K562 (cell line): ENCODE measurements at regions not wholly inside any gene's neighbourhood (a gene's known extent, or its start where the extent isn't known, plus 50 kb on each side); places are given as distances from the start of the nearest gene placed in this dataset.

ENCODE experiments used
- ATAC-seq: fragments of 200-7000 bp; cut with Tn5 transposase; 3 replicates; pipeline ENCODE4 v1.9.1; 2020; ENCODE audit warnings: moderate library complexity
- BruUV-seq: library from RNA; stranded (reverse); fragments of 400-500 nt; replicated peaks from 2 replicates; lab custom pipeline; 2021; lab: Mats Ljungman, UMichigan
- CTCF ChIA-PET: fragments of 300-600 bp; formaldehyde crosslinking; extraction: SDS; loops from one replicate; lab custom pipeline; 2021; ENCODE audit warnings: low intra/inter-chr PET ratio; lab: Yijun Ruan, JAX
- POLR2A ChIA-PET: fragments of 300-600, 350-650 bp; sonication (Branson Sonifier 250); formaldehyde crosslinking; extraction: SDS; loops from one replicate; lab custom pipeline; 2021; ENCODE audit warnings: antibody characterized with exemption, inconsistent platforms; lab: Yijun Ruan, JAX
- DNase-seq, 4 experiments: peaks; one replicate each; pipeline versions ENCODE4 v3.0.0 to v3.0.0-alpha.2; 2011 to 2018; ENCODE audit warnings: low spot score in 3 of 4, mixed read lengths in 3 of 4; ENCODE audit errors: extremely low read depth in 1 of 4
- FAIRE-seq: peaks from 2 replicates; lab custom pipeline; 2011; peaks lifted over from hg19 to GRCh38; lab: Jason Lieb, UNC
- H2AFZ ChIP-seq: 2 replicates; pipeline ENCODE4 v1.6.0; 2011; ENCODE audit warnings: low read depth, low read length, control low read depth, inconsistent platforms
- H3K27ac ChIP-seq: fragments of 200-600 bp; 3 replicates; pipeline ENCODE4 v1.8.0; 2011; ENCODE audit warnings: low read depth, mild to moderate bottlenecking, control low read depth, inconsistent platforms, low read length, moderate library complexity, mixed read lengths; ENCODE audit errors: extremely low read depth
- H3K27me3 ChIP-seq, 2 experiments: fragments of 300-600 bp in 1 of 2; 2 replicates in 1 of 2; 3 replicates in 1 of 2; pipeline versions ENCODE4 v1.6.0 to v1.8.0; 2011; ENCODE audit warnings: inconsistent platforms in 2 of 2, low read length in 2 of 2, mild to moderate bottlenecking in 1 of 2, mixed read lengths in 1 of 2, moderate library complexity in 1 of 2; ENCODE audit not compliant: control insufficient read depth in 2 of 2, insufficient read depth in 2 of 2
- H3K36me3 ChIP-seq: fragments of 300-600 bp; 3 replicates; pipeline ENCODE4 v1.8.0; 2011; ENCODE audit warnings: mild to moderate bottlenecking, low read length, inconsistent platforms; ENCODE audit not compliant: control insufficient read depth, insufficient read depth
- H3K4me1 ChIP-seq, 2 experiments: fragments of 200-600 bp in 1 of 2; replicated peaks in 1 of 2; 2 replicates in 1 of 2; 3 replicates in 1 of 2; pipeline versions ENCODE4 v1.5.1 to v1.8.0; 2011; ENCODE audit warnings: inconsistent platforms in 2 of 2, low read length in 2 of 2, mild to moderate bottlenecking in 1 of 2, mixed read lengths in 1 of 2, moderate library complexity in 1 of 2; ENCODE audit not compliant: control insufficient read depth in 2 of 2, insufficient read depth in 2 of 2
- H3K4me2 ChIP-seq: 2 replicates; pipeline ENCODE4 v1.6.1; 2011; ENCODE audit warnings: low read length, control low read depth, inconsistent platforms, mixed read lengths; ENCODE audit not compliant: insufficient read depth
- H3K4me3 ChIP-seq: fragments of 200-600 bp; sonication (generic), shearing (Covaris generic); 2 replicates; pipeline ENCODE4 v1.5.1; 2016; ENCODE audit warnings: control low read depth, inconsistent platforms
- H3K79me2 ChIP-seq: fragments of 200-600 bp; 3 replicates; pipeline ENCODE4 v1.8.0; 2011; ENCODE audit warnings: low read length, inconsistent platforms; ENCODE audit not compliant: control insufficient read depth, insufficient read depth
- H3K9ac ChIP-seq, 2 experiments: 2 replicates each; pipeline versions ENCODE4 v1.6.0 to v1.6.1; 2011; ENCODE audit warnings: low read depth in 2 of 2, low read length in 2 of 2, control low read depth in 1 of 2, inconsistent platforms in 1 of 2, mild to moderate bottlenecking in 1 of 2, mixed read lengths in 1 of 2; ENCODE audit not compliant: insufficient read depth in 1 of 2
- H3K9me1 ChIP-seq: one replicate; pipeline ENCODE4 v1.6.0; 2011; ENCODE audit warnings: inconsistent platforms, mild to moderate bottlenecking, low read length, moderate library complexity; ENCODE audit not compliant: control insufficient read depth, insufficient read depth
- H3K9me3 ChIP-seq: replicated peaks from 2 replicates; pipeline ENCODE4 v1.5.1; 2011; ENCODE audit warnings: low read depth, low read length, inconsistent platforms; ENCODE audit not compliant: control insufficient read depth, insufficient read depth
- H4K20me1 ChIP-seq: replicated peaks from 2 replicates; pipeline ENCODE4 v1.6.1; 2011; ENCODE audit warnings: low read length, inconsistent platforms, mixed read lengths; ENCODE audit not compliant: control insufficient read depth, insufficient read depth
- MYC ChIP-seq, 2 experiments: fragments of 250-450 bp in 1 of 2; sonication (Bioruptor Pico) in 1 of 2; IDR thresholded peaks; 2 replicates each; pipeline versions ENCODE4 v1.5.1 to v1.6.1; 2012 to 2021; ENCODE audit warnings: low read depth in 2 of 2, borderline replicate concordance in 1 of 2, improper control_type of control experiment in 1 of 2, low read length in 1 of 2, mild to moderate bottlenecking in 1 of 2, moderate library complexity in 1 of 2
- PHF8 ChIP-seq: fragments of 200-600 bp; sonication (generic); IDR thresholded peaks from 2 replicates; pipeline ENCODE4 v1.6.1; 2012; ENCODE audit warnings: mixed run types, mild to moderate bottlenecking, inconsistent platforms, low read length, moderate library complexity, borderline replicate concordance
- RBM22 ChIP-seq: fragments of 200-400 bp; formaldehyde crosslinking; IDR thresholded peaks from 2 replicates; pipeline ENCODE4 v1.6.1; 2018; ENCODE audit warnings: low read length, low read depth; ENCODE audit not compliant: poor library complexity, severe bottlenecking
- WGBS: fragments of 100-300 bp; shearing (Covaris generic); methylation state at CpG from one replicate; pipeline ENCODE4 v1.1.6; 2016; ENCODE audit warnings: low coverage, mixed read lengths; ENCODE audit not compliant: insufficient coverage; ENCODE audit errors: missing lambda C conversion rate; 5-methylcytosine and 5-hydroxymethylcytosine counted together
- in situ Hi-C: fragments of 300-500 bp; cut with MboI; formaldehyde crosslinking; loops from 4 replicates; pipeline ENCODE4 v1.15.0; 2018; ENCODE audit warnings: inconsistent platforms, mixed read lengths
- intact Hi-C: fragments of 100-400 bp; cut with micrococcal nuclease; formaldehyde crosslinking; loops from 2 replicates; pipeline ENCODE4 v1.14.2; 2022
- TF ChIP-seq, protein P1 (sequence below): fragments of 450-650 bp; formaldehyde crosslinking; IDR thresholded peaks from 2 replicates; pipeline ENCODE4 v1.4.0; 2022; ENCODE audit warnings: missing genetic modification characterization
- TF ChIP-seq, protein P2 (sequence below), 2 experiments: fragments of 450-650 bp in 1 of 2; sonication (generic) in 1 of 2; formaldehyde crosslinking in 1 of 2; IDR thresholded peaks in 1 of 2; conservative IDR thresholded peaks in 1 of 2; 2 replicates each; pipeline versions ENCODE4 v1.6.1 to v1.8.1; 2016 to 2023; ENCODE audit warnings: mild to moderate bottlenecking in 2 of 2, moderate library complexity in 2 of 2, inconsistent platforms in 1 of 2, missing genetic modification reagents in 1 of 2
- TF ChIP-seq, protein P3 (sequence below): fragments of 250-450 bp; sonication (Bioruptor Pico); IDR thresholded peaks from 2 replicates; pipeline ENCODE4 v1.4.0; 2020; ENCODE audit warnings: mild to moderate bottlenecking, moderate library complexity, borderline replicate concordance

DNA sequence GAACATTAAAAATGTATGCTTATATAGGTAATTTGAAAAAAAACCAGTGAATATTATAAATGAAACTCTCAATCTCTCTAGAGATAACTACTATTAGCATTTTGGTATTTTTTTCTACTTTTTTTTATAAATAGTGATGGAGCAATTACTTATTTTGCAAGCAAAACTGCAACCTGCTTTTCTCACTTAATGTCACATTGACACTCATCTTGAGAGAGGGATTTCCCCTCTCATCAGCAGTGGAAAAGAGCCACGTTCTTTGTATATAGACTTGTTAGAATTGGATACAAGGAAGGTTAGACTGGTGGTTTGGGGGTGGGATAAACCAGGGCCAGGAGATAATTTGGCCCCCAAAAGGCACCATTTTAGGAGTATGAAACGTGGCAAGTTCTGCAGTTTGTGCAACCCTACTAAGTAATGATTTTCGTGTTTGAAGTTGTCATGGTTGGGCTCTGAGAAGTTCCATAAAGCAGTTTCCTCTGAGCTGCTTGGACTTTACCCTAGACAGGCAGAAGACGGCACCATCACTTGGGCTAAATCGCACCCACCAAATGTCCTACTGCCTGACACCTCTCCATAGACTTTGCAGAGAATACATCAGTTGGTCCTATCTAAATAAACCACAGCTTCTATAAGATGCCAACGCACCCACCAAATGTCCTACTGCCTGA, 194.0 kb downstream of the ACTR3 start:
- TF ChIP-seq, protein P1, sequence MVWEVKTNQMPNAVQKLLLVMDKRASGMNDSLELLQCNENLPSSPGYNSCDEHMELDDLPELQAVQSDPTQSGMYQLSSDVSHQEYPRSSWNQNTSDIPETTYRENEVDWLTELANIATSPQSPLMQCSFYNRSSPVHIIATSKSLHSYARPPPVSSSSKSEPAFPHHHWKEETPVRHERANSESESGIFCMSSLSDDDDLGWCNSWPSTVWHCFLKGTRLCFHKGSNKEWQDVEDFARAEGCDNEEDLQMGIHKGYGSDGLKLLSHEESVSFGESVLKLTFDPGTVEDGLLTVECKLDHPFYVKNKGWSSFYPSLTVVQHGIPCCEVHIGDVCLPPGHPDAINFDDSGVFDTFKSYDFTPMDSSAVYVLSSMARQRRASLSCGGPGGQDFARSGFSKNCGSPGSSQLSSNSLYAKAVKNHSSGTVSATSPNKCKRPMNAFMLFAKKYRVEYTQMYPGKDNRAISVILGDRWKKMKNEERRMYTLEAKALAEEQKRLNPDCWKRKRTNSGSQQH (CRISPR knock-in tag): no peak
- TF ChIP-seq RBM22 (no peak), PHF8 (no peak), MYC (IDR thresholded peaks at IDR 0.05; ENCODE audit: low read depth, low read length) (no peak), MYC (CRISPR knock-in tag; IDR thresholded peaks at IDR 0.05; ENCODE audit: borderline replicate concordance, low read depth) (no peak)
- TF ChIP-seq, protein P2, sequence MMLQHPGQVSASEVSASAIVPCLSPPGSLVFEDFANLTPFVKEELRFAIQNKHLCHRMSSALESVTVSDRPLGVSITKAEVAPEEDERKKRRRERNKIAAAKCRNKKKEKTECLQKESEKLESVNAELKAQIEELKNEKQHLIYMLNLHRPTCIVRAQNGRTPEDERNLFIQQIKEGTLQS (IDR thresholded peaks at IDR 0.05): no peak
- TF ChIP-seq, protein P2 (CRISPR knock-in tag; conservative IDR thresholded peaks at IDR 0.05): no peak
- TF ChIP-seq, protein P3, sequence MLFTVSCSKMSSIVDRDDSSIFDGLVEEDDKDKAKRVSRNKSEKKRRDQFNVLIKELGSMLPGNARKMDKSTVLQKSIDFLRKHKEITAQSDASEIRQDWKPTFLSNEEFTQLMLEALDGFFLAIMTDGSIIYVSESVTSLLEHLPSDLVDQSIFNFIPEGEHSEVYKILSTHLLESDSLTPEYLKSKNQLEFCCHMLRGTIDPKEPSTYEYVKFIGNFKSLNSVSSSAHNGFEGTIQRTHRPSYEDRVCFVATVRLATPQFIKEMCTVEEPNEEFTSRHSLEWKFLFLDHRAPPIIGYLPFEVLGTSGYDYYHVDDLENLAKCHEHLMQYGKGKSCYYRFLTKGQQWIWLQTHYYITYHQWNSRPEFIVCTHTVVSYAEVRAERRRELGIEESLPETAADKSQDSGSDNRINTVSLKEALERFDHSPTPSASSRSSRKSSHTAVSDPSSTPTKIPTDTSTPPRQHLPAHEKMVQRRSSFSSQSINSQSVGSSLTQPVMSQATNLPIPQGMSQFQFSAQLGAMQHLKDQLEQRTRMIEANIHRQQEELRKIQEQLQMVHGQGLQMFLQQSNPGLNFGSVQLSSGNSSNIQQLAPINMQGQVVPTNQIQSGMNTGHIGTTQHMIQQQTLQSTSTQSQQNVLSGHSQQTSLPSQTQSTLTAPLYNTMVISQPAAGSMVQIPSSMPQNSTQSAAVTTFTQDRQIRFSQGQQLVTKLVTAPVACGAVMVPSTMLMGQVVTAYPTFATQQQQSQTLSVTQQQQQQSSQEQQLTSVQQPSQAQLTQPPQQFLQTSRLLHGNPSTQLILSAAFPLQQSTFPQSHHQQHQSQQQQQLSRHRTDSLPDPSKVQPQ (CRISPR knock-in tag): no peak
- POLR2A ChIA-PET: no interaction called here

More for the DNA sequence above, 194.0 kb downstream of the ACTR3 start:
- Histone ChIP-seq H3K9me3 (no peaks in the 10 kb centered on the region), H3K27ac (no peak overlapping the region), H3K27me3 (no peaks in the 10 kb centered on the region), H4K20me1 (no peaks in the 10 kb centered on the region), H3K4me1 (no peaks in the 10 kb centered on the region), H3K9ac (no peak overlapping the region), H3K79me2 (no peaks in the 10 kb centered on the region), H3K4me3 (no peak overlapping the region), H3K36me3 (no peaks in the 10 kb centered on the region), H3K9me1 (no peaks in the 10 kb centered on the region), H3K4me2 (no peak overlapping the region), H2AFZ (no peak overlapping the region)
- DNase-seq: no peak
- no peak for ATAC-seq
- intact Hi-C loops (no loop called here), in situ Hi-C loops (no loop called here)
- CTCF ChIA-PET: no interaction called here
- BruUV-seq: no TSS peak
- FAIRE-seq: no peak
- WGBS: 1% methylated on average over 5 of the region's 6 CpGs
